HG03039 (cell line): ENCODE measurements at regions not wholly inside any gene's neighbourhood (a gene's known extent, or its start where the extent isn't known, plus 50 kb on each side); places are given as distances from the start of the nearest gene placed in this dataset.

Experiments used
- ATAC-seq: cut with Tn5 transposase; IDR thresholded peaks from one replicate; pipeline ENCODE4 v1.9.1; 2021; ENCODE audit warnings: mild to moderate bottlenecking, moderate library complexity; ENCODE audit not compliant: unreplicated experiment

- ATAC-seq: no peak
These were observed 266.3 kb downstream of the MTX2 start for GRCh38 chr2:176535467-176536113.

GRCh38 chr2:176536439-176537133 lies 267.3 kb downstream of the MTX2 start:
- no peak for ATAC-seq

GRCh38 chr2:176537932-176538331 lies 268.7 kb downstream of the MTX2 start:
- no peak for ATAC-seq

- ATAC-seq: no peak
These were observed 271.8 kb downstream of the MTX2 start for GRCh38 chr2:176540995-176541394.

- ATAC-seq: no peak
These were observed 273.2 kb downstream of the MTX2 start for GRCh38 chr2:176542476-176542875.

- no peak for ATAC-seq
These were observed 275.3 kb downstream of the MTX2 start for GRCh38 chr2:176544557-176544956.

- no peak for ATAC-seq
These were observed 276.0 kb downstream of the MTX2 start for GRCh38 chr2:176544991-176545956.

- no peak for ATAC-seq
These were observed 277.3 kb downstream of the MTX2 start for GRCh38 chr2:176546550-176546949.

GRCh38 chr2:176552501-176553135 lies 283.4 kb downstream of the MTX2 start:
- ATAC-seq: no peak

- no peak for ATAC-seq
These were observed 284.5 kb downstream of the MTX2 start for GRCh38 chr2:176553685-176554100.

- ATAC-seq: no peak
These were observed 285.1 kb downstream of the MTX2 start for GRCh38 chr2:176554101-176555048.

GRCh38 chr2:176555112-176555511 lies 285.9 kb downstream of the MTX2 start:
- ATAC-seq: no peak

- no peak for ATAC-seq
These were observed 286.5 kb downstream of the MTX2 start for GRCh38 chr2:176555781-176556180.

- ATAC-seq: no peak
These were observed 287.1 kb downstream of the MTX2 start for GRCh38 chr2:176556373-176556772.

GRCh38 chr2:176557821-176558220 lies 288.6 kb downstream of the MTX2 start:
- no peak for ATAC-seq

GRCh38 chr2:176558574-176559140 lies 289.4 kb downstream of the MTX2 start:
- ATAC-seq: no peak

GRCh38 chr2:176560296-176560695 lies 291.1 kb downstream of the MTX2 start:
- no peak for ATAC-seq

- ATAC-seq: no peak
These were observed 292.5 kb downstream of the MTX2 start for GRCh38 chr2:176561706-176562105.

GRCh38 chr2:176562359-176563078 lies 293.3 kb downstream of the MTX2 start:
- no peak for ATAC-seq
